ENCODE measurements at regions not wholly inside any gene's neighbourhood (a gene's known extent, or its start where the extent isn't known, plus 50 kb on each side); places are given as distances from the start of the nearest gene placed in this dataset.

GRCh38 chr2:6789559-6790138, 76.1 kb downstream of the CMPK2 start:
- TF ChIP-seq ZFP3 (CRISPR knock-in tag; IDR thresholded peaks at IDR 0.05) (no peak), ZC3H10 (CRISPR knock-in tag; IDR thresholded peaks at IDR 0.05) (no peak), CSRNP3 (CRISPR knock-in tag; IDR thresholded peaks at IDR 0.05) (no peak), TCF4 (CRISPR knock-in tag; IDR thresholded peaks at IDR 0.05; ENCODE audit: borderline replicate concordance) (no peak), ZFP30 (CRISPR knock-in tag; IDR thresholded peaks at IDR 0.05) (no peak), TOX (CRISPR knock-in tag; IDR thresholded peaks at IDR 0.05; ENCODE audit: borderline replicate concordance) (no peak)

All from SK-N-SH treated with all-trans-retinoic acid at 6 μM for 48 hours (cell line).